AG09309 (cell line): ENCODE measurements at regions not wholly inside any gene's neighbourhood (a gene's known extent, or its start where the extent isn't known, plus 50 kb on each side); places are given as distances from the start of the nearest gene placed in this dataset.
A peak's percentile ranks its signal among the peaks of the same experiment; 100 is the strongest.
"Not testable (repeated sequence)": the region's sequence is repeated elsewhere in the genome, so short reads cannot be mapped to it uniquely, and the experiment has no call there.

Experiments
- DNase-seq: peaks from one replicate; pipeline ENCODE4 v3.0.0-alpha.2; 2010; ENCODE audit warnings: low read depth
- H3K4me3 ChIP-seq: 2 replicates; pipeline ENCODE4 v1.5.1; 2011; ENCODE audit warnings: mild to moderate bottlenecking, low read depth, low read length, moderate library complexity; ENCODE audit not compliant: control insufficient read depth
- TF ChIP-seq, protein P1 (sequence below): IDR thresholded peaks from 2 replicates; pipeline ENCODE4 v1.5.1; 2011; ENCODE audit warnings: mild to moderate bottlenecking, low read depth, low read length, inconsistent platforms; ENCODE audit not compliant: insufficient read depth, control insufficient read depth; ENCODE audit errors: missing control alignments

DNA sequence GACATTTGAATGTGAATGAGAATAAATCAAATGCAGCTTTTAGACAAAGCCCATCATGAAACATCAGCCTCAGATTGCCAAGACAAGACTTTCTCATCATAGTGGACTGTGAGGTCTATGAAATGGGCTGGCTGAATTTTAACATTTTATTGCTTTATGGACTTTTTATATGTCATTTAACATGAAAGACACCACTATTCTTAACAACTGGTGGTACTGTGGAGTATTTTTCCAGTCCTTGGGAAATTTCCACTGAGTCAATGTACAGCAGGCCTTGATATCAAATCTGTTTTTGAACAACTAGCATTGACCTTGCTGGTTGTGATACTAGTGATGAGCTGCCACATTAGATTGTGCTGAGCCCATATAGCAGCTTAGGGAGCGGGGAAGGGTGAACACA, 326.6 kb upstream of the CITED2 start:
- TF ChIP-seq, protein P1, sequence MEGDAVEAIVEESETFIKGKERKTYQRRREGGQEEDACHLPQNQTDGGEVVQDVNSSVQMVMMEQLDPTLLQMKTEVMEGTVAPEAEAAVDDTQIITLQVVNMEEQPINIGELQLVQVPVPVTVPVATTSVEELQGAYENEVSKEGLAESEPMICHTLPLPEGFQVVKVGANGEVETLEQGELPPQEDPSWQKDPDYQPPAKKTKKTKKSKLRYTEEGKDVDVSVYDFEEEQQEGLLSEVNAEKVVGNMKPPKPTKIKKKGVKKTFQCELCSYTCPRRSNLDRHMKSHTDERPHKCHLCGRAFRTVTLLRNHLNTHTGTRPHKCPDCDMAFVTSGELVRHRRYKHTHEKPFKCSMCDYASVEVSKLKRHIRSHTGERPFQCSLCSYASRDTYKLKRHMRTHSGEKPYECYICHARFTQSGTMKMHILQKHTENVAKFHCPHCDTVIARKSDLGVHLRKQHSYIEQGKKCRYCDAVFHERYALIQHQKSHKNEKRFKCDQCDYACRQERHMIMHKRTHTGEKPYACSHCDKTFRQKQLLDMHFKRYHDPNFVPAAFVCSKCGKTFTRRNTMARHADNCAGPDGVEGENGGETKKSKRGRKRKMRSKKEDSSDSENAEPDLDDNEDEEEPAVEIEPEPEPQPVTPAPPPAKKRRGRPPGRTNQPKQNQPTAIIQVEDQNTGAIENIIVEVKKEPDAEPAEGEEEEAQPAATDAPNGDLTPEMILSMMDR = no peak
- no peak for DNase-seq
- no peak overlapping the region for H3K4me3 ChIP-seq

- no peak for DNase-seq
- TF ChIP-seq, protein P1 = no peak
- H3K4me3 ChIP-seq = no peak overlapping the region
Observed at GRCh38 chr6:139699911-139700310, 325.5 kb upstream of the CITED2 start.

- DNase-seq = peak; percentile 81
- TF ChIP-seq, protein P1 = no peak
- no peak overlapping the region for H3K4me3 ChIP-seq
Observed at GRCh38 chr6:139699335-139699734, 324.9 kb upstream of the CITED2 start.

GRCh38 chr6:139698526-139699176, 324.2 kb upstream of the CITED2 start:
- DNase-seq = no peak
- no peak overlapping the region for H3K4me3 ChIP-seq
- TF ChIP-seq, protein P1 = no peak

- not testable (repeated sequence) for H3K4me3 ChIP-seq
Observed at GRCh38 chr6:139697856-139698255, 323.4 kb upstream of the CITED2 start.

DNA sequence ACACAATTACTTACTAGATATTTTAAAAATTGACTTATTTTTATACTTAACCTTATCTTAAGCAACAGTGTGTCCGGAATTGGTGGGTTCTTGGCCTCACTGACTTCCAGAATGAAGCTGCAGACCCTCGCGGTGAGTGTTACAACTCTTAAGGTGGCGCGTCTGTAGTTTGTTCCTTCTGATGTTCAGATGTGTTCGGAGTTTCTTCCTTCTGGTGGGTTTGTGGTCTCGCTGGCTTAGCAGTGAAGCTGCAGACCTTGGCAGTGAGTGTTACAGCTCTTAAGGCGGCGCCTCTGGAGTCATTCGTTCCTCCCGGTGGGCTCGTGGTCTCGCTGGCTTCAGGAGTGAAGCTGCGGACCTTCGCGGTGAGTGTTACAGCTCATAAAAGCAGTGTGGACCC, 322.5 kb upstream of the CITED2 start:
- not testable (repeated sequence) for DNase-seq, H3K4me3 ChIP-seq

More at GRCh38 chr6:139697856-139698255, 323.4 kb upstream of the CITED2 start:
- DNase-seq = not testable (repeated sequence)

DNA sequence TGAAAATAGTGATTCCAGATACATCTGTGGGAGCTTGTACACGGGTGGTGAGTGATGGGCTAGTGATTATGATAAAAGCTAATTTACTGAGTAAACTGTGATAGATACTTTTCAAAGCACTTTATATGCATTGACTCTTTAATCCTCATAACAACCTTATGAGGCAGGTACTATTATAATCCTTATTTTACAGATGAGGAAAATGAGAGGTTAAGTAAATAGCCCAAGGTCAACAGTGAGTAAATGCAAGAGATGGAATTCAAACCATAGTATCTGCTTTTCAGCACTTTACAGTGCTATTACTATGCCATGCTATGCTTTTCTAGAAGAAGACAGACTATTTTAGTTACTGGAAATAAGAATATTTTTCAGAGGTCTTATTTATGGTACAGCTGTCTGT, 320.9 kb upstream of the CITED2 start:
- no peak for DNase-seq
- TF ChIP-seq, protein P1 = no peak

DNA sequence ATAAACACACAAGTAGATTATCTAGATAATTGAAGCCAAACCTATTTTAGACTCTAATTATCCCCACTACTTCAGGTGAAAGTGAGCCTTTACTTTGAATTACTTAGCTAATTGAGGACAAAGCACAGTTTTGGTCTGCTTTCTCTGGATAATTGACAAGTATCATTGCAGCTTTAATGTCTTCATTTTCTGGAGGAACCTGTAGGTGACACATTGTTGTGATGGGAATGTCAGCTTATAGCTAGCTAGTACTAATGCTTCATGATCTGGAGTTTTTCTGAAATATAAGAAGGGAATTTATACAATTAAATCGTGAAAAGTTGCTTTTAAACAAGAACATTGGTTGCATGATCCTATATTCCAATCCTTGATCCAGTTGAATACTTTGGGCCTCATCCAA, 319.3 kb upstream of the CITED2 start:
- DNase-seq = no peak
- no peak overlapping the region for H3K4me3 ChIP-seq
- TF ChIP-seq, protein P1 = no peak

More for the DNA sequence above, 320.9 kb upstream of the CITED2 start:
- H3K4me3 ChIP-seq = no peak overlapping the region
